GM21423 (cell line): ENCODE measurements at regions not wholly inside any gene's neighbourhood (a gene's known extent, or its start where the extent isn't known, plus 50 kb on each side); places are given as distances from the start of the nearest gene placed in this dataset.
A peak's percentile ranks its signal among the peaks of the same experiment; 100 is the strongest.

ENCODE experiments used
- ATAC-seq: cut with Tn5 transposase; IDR thresholded peaks from one replicate; pipeline ENCODE4 v1.9.1; 2021; ENCODE audit warnings: mild to moderate bottlenecking, moderate library complexity; ENCODE audit not compliant: unreplicated experiment

GRCh38 chr4:104138116-104138515 is 356.6 kb downstream of the CXXC4 start:
- ATAC-seq, result no peak

GRCh38 chr4:104129243-104129642 is 365.5 kb downstream of the CXXC4 start:
- no peak for ATAC-seq

GRCh38 chr4:104128850-104129213 is 365.9 kb downstream of the CXXC4 start:
- ATAC-seq, result no peak

- no peak for ATAC-seq
Observed at GRCh38 chr4:104128031-104128849, 366.5 kb downstream of the CXXC4 start.

- no peak for ATAC-seq
Observed at GRCh38 chr4:104123021-104123420, 371.7 kb downstream of the CXXC4 start.

- ATAC-seq, result no peak
Observed at GRCh38 chr4:104117776-104118175, 376.9 kb downstream of the CXXC4 start.

- no peak for ATAC-seq
Observed at GRCh38 chr4:104113850-104114249, 380.8 kb downstream of the CXXC4 start.

GRCh38 chr4:104099141-104099540 is 379.4 kb upstream of the TACR3 start:
- ATAC-seq, result no peak

GRCh38 chr4:104093247-104093646 is 373.5 kb upstream of the TACR3 start:
- ATAC-seq, result no peak

GRCh38 chr4:104073229-104073628 is 353.4 kb upstream of the TACR3 start:
- ATAC-seq, result no peak

- no peak for ATAC-seq
Observed at GRCh38 chr4:104066533-104066932, 346.7 kb upstream of the TACR3 start.

- ATAC-seq, result peak; percentile 78
Observed at GRCh38 chr4:104064646-104065577, 345.1 kb upstream of the TACR3 start.

- no peak for ATAC-seq
Observed at GRCh38 chr4:104063341-104063740, 343.6 kb upstream of the TACR3 start.

- ATAC-seq, result no peak
Observed at GRCh38 chr4:104044369-104044768, 324.6 kb upstream of the TACR3 start.

GRCh38 chr4:104032896-104033295 is 313.1 kb upstream of the TACR3 start:
- ATAC-seq, result no peak

GRCh38 chr4:104025251-104025650 is 305.5 kb upstream of the TACR3 start:
- ATAC-seq, result no peak

- no peak for ATAC-seq
Observed at GRCh38 chr4:104022831-104023230, 303.0 kb upstream of the TACR3 start.

- ATAC-seq, result no peak
Observed at GRCh38 chr4:104022226-104022625, 302.4 kb upstream of the TACR3 start.

GRCh38 chr4:104020641-104021040 is 300.9 kb upstream of the TACR3 start:
- no peak for ATAC-seq

- ATAC-seq, result no peak
Observed at GRCh38 chr4:104017213-104017612, 297.4 kb upstream of the TACR3 start.

- no peak for ATAC-seq
Observed at GRCh38 chr4:104015680-104016079, 295.9 kb upstream of the TACR3 start.

- ATAC-seq, result no peak
Observed at GRCh38 chr4:104010722-104011121, 290.9 kb upstream of the TACR3 start.
